KMS-11 (cell line): ENCODE measurements at regions not wholly inside any gene's neighbourhood (a gene's known extent, or its start where the extent isn't known, plus 50 kb on each side); places are given as distances from the start of the nearest gene placed in this dataset.

ENCODE experiments used
- H2AFZ ChIP-seq: fragments of 200-600 bp; sonication (generic); 2 replicates; pipeline ENCODE4 v1.6.1; 2016; ENCODE audit warnings: antibody characterized with exemption, mixed run types, low read depth
- H3K27ac ChIP-seq: fragments of 200-600 bp; sonication (generic); 2 replicates; pipeline ENCODE4 v1.6.1; 2016; ENCODE audit warnings: mild to moderate bottlenecking, mixed run types
- H3K27me3 ChIP-seq: fragments of 200-600 bp; sonication (generic); 2 replicates; pipeline ENCODE4 v1.6.1; 2017; ENCODE audit warnings: mild to moderate bottlenecking, low read depth, mixed run types, moderate library complexity; ENCODE audit not compliant: insufficient read depth
- H3K36me3 ChIP-seq: fragments of 200-600 bp; sonication (generic); 2 replicates; pipeline ENCODE4 v1.6.1; 2017; ENCODE audit warnings: mild to moderate bottlenecking, mixed run types; ENCODE audit not compliant: insufficient read depth
- H3K4me1 ChIP-seq: fragments of 200-600 bp; sonication (generic); 2 replicates; pipeline ENCODE4 v1.6.1; 2016; ENCODE audit warnings: mild to moderate bottlenecking, low read depth, mixed run types; ENCODE audit not compliant: poor library complexity, severe bottlenecking
- H3K4me2 ChIP-seq: fragments of 200-600 bp; sonication (generic); 2 replicates; pipeline ENCODE4 v1.7.0; 2016; ENCODE audit warnings: mild to moderate bottlenecking, mixed run types
- H3K4me3 ChIP-seq: fragments of 200-600 bp; sonication (generic); IDR thresholded peaks from 2 replicates; pipeline ENCODE4 v1.6.1; 2017; ENCODE audit warnings: low read depth, low read length, mixed read lengths; ENCODE audit not compliant: insufficient read depth
- H3K79me2 ChIP-seq: fragments of 200-600 bp; sonication (generic); 2 replicates; pipeline ENCODE4 v1.6.1; 2016; ENCODE audit warnings: low read depth, mixed run types; ENCODE audit not compliant: insufficient read depth
- H3K9ac ChIP-seq: fragments of 200-600 bp; sonication (generic); 2 replicates; pipeline ENCODE4 v1.6.1; 2016; ENCODE audit warnings: mild to moderate bottlenecking, mixed run types
- H4K20me1 ChIP-seq: fragments of 200-600 bp; sonication (generic); 2 replicates; pipeline ENCODE4 v1.6.1; 2016; ENCODE audit warnings: mild to moderate bottlenecking, mixed run types; ENCODE audit not compliant: insufficient read depth
- TF ChIP-seq, protein P1 (sequence below): fragments of 200-600 bp; sonication (generic); conservative IDR thresholded peaks from 2 replicates; pipeline ENCODE4 v1.6.1; 2017; ENCODE audit warnings: low read depth, mild to moderate bottlenecking, antibody characterized with exemption, low read length, moderate library complexity, mixed read lengths

GRCh38 chr2:56113382-56113975 is 70.3 kb upstream of the CCDC85A start:
- H3K4me1 ChIP-seq = no peaks in the 10 kb centered on the region
- TF ChIP-seq, protein P1, sequence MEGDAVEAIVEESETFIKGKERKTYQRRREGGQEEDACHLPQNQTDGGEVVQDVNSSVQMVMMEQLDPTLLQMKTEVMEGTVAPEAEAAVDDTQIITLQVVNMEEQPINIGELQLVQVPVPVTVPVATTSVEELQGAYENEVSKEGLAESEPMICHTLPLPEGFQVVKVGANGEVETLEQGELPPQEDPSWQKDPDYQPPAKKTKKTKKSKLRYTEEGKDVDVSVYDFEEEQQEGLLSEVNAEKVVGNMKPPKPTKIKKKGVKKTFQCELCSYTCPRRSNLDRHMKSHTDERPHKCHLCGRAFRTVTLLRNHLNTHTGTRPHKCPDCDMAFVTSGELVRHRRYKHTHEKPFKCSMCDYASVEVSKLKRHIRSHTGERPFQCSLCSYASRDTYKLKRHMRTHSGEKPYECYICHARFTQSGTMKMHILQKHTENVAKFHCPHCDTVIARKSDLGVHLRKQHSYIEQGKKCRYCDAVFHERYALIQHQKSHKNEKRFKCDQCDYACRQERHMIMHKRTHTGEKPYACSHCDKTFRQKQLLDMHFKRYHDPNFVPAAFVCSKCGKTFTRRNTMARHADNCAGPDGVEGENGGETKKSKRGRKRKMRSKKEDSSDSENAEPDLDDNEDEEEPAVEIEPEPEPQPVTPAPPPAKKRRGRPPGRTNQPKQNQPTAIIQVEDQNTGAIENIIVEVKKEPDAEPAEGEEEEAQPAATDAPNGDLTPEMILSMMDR = no peak

GRCh38 chr2:56117764-56118163 is 66.0 kb upstream of the CCDC85A start:
- Histone ChIP-seq H4K20me1 (no peaks in the 10 kb centered on the region), H3K27ac (no peak overlapping the region), H2AFZ (no peak overlapping the region)

More at GRCh38 chr2:56113382-56113975, 70.3 kb upstream of the CCDC85A start:
- Histone ChIP-seq H4K20me1 (no peaks in the 10 kb centered on the region), H3K79me2 (no peaks in the 10 kb centered on the region), H2AFZ (no peak overlapping the region), H3K27ac (no peak overlapping the region), H3K9ac (no peak overlapping the region), H3K27me3 (no peaks in the 10 kb centered on the region), H3K36me3 (no peaks in the 10 kb centered on the region), H3K4me2 (no peak overlapping the region), H3K4me3 (no peak overlapping the region)

DNA sequence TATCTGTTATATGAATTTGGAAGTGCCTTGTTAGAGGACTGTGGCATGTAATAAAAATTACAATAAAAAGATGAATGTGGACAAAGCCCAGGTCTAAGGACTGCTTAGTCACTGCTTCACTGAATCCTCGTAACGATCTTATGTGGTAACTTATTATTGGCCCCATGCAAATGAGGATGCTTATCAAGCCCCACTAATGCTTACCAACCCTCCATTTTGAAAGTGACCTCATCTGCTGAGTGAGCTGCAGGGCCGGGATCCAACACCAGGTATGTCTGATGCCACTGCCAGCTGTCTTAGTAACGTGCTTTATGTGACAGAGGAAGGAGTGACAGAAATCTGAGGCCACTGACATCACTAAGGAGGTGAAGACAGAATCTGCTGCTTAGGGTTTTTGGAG is 65.3 kb upstream of the CCDC85A start:
- no peaks in the 10 kb centered on the region for H3K27me3 ChIP-seq
- no peaks in the 10 kb centered on the region for H4K20me1 ChIP-seq
- no peaks in the 10 kb centered on the region for H3K36me3 ChIP-seq
- no peak overlapping the region for H3K9ac ChIP-seq
- no peaks in the 10 kb centered on the region for H3K79me2 ChIP-seq
- TF ChIP-seq, protein P1 = no peak
- H2AFZ ChIP-seq = no peak overlapping the region
- H3K4me3 ChIP-seq = no peak overlapping the region
- no peak overlapping the region for H3K27ac ChIP-seq
- no peak overlapping the region for H3K4me2 ChIP-seq
- no peaks in the 10 kb centered on the region for H3K4me1 ChIP-seq

More at GRCh38 chr2:56117764-56118163, 66.0 kb upstream of the CCDC85A start:
- no peak overlapping the region for H3K4me3 ChIP-seq
- no peaks in the 10 kb centered on the region for H3K36me3 ChIP-seq
- no peaks in the 10 kb centered on the region for H3K27me3 ChIP-seq
- H3K79me2 ChIP-seq = no peaks in the 10 kb centered on the region
- TF ChIP-seq, protein P1 = no peak
- H3K9ac ChIP-seq = no peak overlapping the region
- H3K4me2 ChIP-seq = no peak overlapping the region
- H3K4me1 ChIP-seq = no peaks in the 10 kb centered on the region

- no peaks in the 10 kb centered on the region for H3K4me1 ChIP-seq
These were observed 61.8 kb upstream of the CCDC85A start for GRCh38 chr2:56121995-56122394.

More at GRCh38 chr2:56121995-56122394, 61.8 kb upstream of the CCDC85A start:
- Histone ChIP-seq H3K36me3 (no peaks in the 10 kb centered on the region), H3K79me2 (no peaks in the 10 kb centered on the region), H3K4me3 (no peak overlapping the region), H3K27ac (no peak overlapping the region), H3K9ac (no peak overlapping the region), H3K4me2 (no peak overlapping the region), H2AFZ (no peak overlapping the region), H4K20me1 (no peaks in the 10 kb centered on the region), H3K27me3 (no peaks in the 10 kb centered on the region)
- TF ChIP-seq, protein P1 = no peak
